Fibroblast of skin of right biceps (primary cell): ENCODE measurements at regions not wholly inside any gene's neighbourhood (a gene's known extent, or its start where the extent isn't known, plus 50 kb on each side); places are given as distances from the start of the nearest gene placed in this dataset.
"Not testable (repeated sequence)": the region's sequence is repeated elsewhere in the genome, so short reads cannot be mapped to it uniquely, and the experiment has no call there.

Experiments used
- DNase-seq: peaks from one replicate; pipeline ENCODE4 v3.0.0-alpha.2; 2013

- DNase-seq, result no peak
These were observed 269.4 kb upstream of the IRAK1BP1 start for GRCh38 chr6:78597966-78598365.

DNA sequence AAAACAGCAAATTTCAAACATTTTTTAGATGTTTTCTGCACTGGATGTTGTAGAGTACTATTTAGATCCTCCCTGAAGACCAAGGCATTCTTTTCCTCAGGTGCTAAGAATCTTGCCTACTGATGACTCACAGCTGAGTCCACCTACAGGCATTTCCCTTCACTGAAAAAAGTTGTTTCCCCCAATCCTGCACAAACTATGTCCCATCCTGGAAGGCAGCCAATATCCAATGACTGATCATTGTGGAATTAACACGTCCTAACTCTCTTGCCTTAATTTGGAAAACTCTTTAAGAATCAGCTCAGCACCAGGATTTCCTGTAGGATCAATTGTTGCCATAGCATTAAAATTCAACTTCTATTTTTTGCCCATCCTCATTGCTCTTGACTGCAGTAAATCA, 268.4 kb upstream of the IRAK1BP1 start:
- DNase-seq, result peak; percentile 100

DNA sequence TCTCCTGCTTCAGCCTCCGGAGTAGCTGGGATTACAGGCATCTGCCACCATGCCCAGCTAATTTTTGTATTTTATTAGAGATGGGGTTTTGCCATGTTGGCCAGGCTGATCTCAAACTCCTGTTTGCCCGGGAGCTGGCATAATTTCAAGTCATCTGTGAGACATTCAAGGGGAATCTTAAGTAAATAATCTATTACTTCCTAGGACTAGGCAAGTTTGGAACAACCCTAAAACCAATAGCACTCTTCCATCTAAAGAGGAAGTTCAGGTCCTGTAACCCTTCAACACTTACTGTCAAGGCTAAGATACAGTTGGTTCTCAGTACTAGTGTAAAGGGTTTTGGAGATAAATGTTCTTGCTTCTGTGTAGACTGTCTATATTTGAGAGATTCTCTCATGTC, 267.8 kb upstream of the IRAK1BP1 start:
- DNase-seq, result peak; percentile 72

- DNase-seq, result peak; percentile 94
These were observed 261.4 kb upstream of the IRAK1BP1 start for GRCh38 chr6:78605909-78606446.

GRCh38 chr6:78607189-78607588, 260.2 kb upstream of the IRAK1BP1 start:
- DNase-seq, result peak; percentile 90

DNA sequence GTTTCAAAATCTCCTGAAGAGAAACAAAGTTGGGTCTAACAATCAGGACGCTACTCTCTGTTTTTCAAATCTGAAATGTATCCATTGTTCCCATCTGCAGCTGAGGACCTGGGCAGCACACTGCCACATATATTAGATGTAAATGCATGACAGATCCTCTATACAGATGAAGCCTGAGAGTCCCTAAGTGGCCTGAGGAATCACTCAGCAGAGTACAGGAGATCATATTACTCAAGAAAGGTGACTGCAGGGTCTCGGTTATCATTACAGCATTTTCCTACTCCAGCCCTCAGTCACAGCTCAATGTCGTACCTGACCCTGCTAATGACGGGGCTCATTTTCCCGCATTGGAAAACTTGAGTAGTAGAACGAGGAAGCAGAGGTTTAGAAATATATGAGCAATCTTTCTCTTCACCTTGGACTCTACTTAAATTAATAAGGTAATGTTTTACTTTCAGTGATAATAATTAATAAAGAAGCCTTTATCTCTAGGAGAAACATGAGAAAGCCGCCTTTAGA, 256.2 kb upstream of the IRAK1BP1 start:
- DNase-seq, result no peak

DNA sequence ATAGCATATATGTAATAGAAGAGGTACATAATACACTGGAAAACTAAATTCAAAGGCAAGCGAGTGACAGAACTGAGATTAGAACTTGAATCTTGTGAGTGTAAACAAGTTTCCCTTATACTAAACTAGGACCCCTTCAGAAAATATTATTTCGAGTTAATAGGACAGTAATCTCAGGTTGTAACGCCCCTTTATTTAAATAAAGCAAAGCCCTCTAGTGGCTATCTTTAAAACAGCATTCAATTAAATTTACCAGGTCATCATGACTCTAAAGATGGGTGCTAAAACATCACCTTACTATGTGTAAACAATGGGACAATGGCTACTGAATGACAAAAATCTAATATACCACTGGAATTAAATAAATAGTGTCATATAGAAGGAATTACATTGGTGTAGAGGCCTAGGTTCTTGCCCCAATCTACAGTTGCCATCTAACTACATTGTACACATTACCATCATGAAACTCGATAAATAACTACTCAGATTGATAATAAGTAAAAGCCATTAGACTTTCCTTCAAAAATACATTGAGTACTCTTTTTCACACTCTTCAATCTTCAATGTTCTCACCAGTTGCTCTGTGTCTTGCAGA, 255.4 kb upstream of the IRAK1BP1 start:
- DNase-seq, result peak; percentile 26

- no peak for DNase-seq
These were observed 252.4 kb upstream of the IRAK1BP1 start for GRCh38 chr6:78614961-78615360.

DNA sequence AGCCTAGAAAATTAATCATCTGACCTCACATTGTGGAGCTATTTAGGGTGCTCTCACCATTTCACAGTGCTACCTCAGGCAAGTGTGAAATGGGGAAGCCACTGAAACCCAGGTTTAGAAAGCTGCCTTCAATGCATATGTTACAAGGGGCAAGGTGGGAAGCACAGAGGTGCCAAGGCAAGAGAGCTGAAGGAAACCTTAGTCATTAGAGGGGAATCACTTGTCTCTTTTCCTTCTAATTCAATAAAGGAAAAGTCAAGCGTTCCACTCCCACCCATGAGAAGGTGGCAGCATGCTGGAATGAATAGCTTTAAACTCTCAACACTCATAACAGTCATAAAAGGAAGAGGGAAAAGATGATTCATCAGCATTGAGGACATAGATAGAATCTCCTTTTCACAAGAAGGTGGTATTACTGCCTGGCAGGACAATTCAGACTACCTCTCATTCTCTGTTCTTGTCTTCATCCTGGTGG, 251.9 kb upstream of the IRAK1BP1 start:
- DNase-seq, result peak; percentile 48

DNA sequence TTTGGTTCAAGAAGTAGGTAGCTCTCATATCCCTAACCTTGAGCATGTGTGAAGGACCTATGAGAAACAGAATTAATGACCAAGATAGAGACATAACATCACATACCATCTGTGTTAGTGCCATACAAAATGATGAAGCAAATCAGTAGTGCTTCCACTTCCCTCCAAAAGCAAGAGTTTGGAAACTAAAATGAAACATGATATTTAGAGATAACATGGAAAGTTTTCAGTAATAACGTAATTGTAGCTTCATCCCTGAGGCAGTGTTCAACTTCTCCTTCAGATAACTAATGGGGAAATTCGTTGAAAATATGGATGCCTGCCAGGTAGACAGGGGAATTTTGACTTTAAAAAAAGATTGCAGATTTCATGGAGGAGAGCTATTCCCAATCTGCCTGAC, 248.4 kb upstream of the IRAK1BP1 start:
- DNase-seq, result no peak

- DNase-seq, result peak; percentile 40
These were observed 243.8 kb upstream of the IRAK1BP1 start for GRCh38 chr6:78623554-78623953.

- peak; percentile 53 for DNase-seq
These were observed 238.1 kb upstream of the IRAK1BP1 start for GRCh38 chr6:78629154-78629721.

GRCh38 chr6:78629836-78630235, 237.5 kb upstream of the IRAK1BP1 start:
- no peak for DNase-seq

DNA sequence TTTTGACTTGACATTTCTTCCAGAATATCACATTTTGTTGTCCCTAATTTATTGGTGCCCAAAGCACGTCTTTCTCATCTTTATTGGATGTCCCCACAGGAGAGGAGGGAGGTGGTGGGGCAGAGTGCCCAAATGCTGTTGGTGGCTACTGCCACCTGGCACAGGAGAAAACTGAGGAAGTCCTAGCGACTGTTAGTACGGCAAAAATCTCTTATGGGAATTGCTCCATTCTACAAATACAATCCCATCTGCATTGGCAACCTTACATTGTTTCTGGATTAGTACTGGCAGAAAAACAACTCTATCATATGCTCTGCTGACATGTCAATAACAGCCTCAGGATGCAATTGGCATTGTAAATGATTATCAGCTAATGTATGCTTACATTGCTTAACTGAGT, 235.4 kb upstream of the IRAK1BP1 start:
- DNase-seq, result no peak

DNA sequence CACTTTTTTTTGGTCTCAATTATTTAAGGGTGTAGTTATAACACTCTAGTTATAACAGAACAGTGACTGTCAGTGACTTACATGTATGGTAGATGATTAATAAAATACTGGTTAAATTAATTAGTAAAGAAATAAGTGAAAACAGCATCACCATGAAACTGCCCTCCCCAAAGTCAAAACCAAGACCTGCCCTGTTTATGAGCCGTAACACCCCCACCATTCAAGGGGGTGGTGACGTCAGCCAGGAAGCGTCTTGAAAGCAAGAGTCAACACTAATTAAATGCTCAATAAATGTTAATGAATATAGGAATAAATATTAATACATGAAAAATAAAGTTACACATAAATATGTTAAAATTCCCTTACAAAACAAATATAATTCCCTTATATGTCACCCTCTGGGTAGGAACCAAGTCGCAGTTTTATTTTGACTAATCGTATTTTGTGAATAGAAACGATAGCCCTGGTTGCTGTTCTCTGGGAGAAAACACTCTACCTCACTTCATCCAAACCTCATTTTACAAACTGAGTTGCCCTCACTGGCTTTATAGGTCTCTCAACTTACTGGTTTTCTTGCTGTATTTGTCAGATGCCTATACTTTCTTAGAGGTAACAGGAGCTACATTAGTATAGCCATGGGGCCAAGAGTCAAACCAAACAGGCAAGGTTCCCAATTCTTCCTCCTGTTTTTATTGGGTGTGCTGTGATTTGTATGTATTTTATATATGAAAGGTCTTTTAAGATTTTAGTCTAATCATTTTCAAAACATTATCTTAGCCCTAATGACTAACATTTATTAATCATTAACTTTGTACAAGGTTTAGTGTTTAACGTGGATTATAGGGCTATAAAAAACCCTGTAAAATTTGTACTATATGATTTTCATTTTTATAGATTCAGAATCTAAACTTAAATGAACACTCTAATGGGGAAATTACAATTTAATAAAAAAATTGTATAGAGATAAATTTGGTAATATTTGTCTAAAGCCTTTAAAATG, 227.9 kb upstream of the IRAK1BP1 start:
- DNase-seq, result no peak

GRCh38 chr6:78643976-78644375, 223.4 kb upstream of the IRAK1BP1 start:
- DNase-seq, result not testable (repeated sequence)

DNA sequence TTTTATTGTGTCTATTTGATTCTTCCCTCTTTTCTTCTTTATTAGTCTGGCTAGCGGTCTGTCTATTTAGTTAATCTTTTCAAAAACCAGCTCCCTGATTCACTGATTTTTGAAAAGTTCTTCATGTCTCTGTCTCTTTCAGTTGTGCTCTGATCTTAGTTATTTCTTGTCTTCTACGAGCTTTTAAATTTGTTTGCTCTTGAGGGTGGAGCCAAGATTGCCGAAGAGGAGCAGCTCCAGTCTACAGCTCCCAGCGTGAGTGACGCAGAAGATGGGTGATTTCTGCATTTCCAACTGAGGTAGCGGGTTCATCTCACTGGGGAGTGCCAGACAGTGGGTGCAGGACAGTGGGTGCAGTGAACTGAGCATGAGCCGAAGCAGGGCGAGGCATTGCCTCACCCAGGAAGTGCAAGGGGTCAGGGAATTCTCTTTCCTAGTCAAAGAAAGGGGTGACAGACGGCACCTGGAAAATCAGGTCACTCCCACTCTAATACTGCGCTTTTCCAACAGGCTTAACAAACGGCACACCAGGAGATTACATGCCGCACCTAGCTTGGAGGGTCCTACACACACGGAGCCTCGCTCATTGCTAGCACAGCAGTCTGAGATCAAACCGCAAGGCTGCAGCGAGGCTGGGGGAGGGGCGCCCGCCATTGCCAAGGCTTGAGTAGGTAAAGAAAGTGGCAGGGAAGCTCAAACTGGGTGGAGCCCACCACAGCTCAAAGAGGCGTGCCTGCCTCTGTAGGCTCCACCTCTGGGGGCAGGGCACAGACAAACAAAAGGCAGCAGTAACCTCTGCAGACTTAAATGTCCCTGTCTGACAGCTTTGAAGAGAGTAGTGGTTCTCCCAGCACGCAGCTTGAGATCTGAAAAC, 220.6 kb upstream of the IRAK1BP1 start:
- not testable (repeated sequence) for DNase-seq

- not testable (repeated sequence) for DNase-seq
These were observed 201.5 kb upstream of the IRAK1BP1 start for GRCh38 chr6:78665819-78666218.

DNA sequence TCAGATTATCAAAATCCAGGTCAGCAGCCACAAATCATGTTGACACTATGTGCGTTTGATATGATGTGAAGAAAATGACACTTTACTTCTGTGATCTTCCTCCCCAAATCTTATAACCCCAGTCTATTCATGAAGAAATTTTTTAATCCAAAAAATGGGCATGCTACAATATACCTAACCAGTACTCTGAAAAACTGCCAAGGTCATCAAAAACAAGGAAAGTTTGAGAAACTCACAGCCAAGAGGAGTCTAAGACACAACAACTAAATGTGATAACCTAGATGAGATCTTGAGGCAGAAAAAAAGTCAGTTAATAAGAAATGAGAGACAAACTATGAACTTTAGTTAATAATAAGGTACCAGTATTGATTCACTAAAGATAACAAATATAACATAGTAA, 200.6 kb upstream of the IRAK1BP1 start:
- no peak for DNase-seq

DNA sequence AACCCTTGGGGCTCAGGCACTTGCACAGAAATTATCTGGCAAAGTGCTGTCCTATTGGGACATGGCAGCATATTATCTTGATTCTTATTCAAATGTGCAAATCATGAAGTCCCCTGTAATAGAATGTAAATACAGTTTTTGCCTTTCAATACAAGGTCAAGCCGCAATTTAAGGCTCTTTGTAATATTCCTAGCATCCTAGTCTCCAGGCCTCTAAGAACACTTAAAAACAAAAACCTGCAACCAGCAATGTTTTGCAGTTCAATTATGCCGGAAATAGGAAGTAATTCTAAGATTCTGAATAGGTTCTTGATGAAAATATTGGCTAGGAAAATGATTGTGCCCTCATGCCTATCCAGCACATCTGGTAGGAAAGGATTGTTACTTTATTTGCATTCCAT, 197.2 kb upstream of the IRAK1BP1 start:
- no peak for DNase-seq

DNA sequence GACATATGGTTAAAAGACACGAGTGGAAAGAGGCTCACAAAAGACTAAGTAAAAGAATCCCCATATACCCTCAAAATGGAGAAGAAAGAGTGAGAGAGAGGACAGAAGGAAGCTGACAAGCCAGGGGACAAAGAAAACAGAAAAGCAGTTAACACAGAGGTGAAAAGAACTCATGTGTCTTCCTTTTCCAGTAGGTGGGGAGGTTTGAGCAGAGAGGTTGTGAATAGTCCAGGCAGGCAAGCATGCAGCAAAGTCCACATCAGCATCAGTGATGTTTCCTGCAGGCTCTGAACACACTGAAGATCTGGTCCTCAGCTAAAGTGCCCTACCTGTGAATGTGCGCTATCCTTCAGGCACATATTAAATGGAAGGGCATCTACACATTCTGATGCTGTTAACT, 196.5 kb upstream of the IRAK1BP1 start:
- no peak for DNase-seq
